GDM1 (cell line): ENCODE measurements at regions not wholly inside any gene's neighbourhood (a gene's known extent, or its start where the extent isn't known, plus 50 kb on each side); places are given as distances from the start of the nearest gene placed in this dataset.

Experiments used
- DNase-seq: peaks from one replicate; lab custom pipeline; 2025; lab: John Stamatoyannopoulos, UW

GRCh38 chr13:62040806-62041205, 625.2 kb upstream of the PCDH20 start:
- no peak for DNase-seq

DNA sequence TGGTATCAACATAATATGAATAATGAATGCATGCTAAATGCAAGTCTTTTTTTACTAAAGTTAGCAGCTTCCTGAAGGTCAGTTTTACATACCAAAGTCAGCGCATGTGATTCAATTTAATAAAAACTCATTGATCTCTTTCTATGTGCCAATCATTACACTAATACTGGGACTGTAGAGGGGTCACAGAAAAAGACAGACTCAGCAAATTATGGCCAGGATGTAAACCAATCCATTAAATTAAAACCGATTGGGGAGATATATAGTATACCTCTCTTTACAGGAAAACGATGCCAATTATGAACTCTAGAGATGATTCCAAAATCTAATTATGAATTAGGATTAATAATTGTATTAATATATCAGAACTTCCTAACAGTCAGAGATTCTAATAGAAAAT, 624.4 kb upstream of the PCDH20 start:
- DNase-seq = no peak

DNA sequence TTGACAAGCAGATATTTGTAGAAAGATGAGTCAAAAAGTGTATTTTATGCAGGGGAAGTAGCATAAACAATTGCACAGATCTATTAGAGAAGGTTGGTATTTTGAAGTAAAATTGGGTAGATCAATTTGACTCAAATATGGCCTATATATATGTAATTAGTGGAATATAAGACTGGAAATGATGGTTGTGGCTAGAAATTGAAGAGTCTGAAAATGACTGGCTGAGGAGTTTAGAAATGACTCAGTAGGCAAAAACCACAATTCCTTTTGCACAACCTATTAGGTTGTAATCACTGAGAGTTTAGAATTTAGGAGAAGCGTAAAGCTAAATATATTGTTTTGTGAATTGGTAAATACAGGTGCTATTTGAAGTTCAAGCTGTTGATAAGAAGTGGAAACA, 622.6 kb upstream of the PCDH20 start:
- DNase-seq = no peak

DNA sequence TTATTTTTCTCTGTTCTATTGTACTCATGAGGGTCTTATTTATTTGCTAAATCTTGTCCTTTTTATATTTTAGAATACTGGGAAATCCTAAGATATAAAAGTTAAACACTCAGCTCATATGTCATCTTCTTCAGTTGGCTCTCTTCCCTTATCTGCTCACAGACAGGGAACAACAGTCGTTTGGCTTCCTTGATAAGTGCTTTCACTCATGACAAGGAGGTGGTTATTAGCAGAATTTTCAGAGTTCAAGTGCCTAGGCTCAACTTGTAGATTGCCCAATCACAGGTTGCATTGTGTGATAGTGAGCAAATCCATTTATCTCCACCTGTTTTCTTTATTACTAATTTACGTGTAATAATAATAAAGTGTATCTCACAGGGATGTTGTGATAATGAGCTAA, 620.3 kb upstream of the PCDH20 start:
- DNase-seq = no peak

- DNase-seq = no peak
These were observed 618.3 kb upstream of the PCDH20 start for GRCh38 chr13:62033934-62034333.

DNA sequence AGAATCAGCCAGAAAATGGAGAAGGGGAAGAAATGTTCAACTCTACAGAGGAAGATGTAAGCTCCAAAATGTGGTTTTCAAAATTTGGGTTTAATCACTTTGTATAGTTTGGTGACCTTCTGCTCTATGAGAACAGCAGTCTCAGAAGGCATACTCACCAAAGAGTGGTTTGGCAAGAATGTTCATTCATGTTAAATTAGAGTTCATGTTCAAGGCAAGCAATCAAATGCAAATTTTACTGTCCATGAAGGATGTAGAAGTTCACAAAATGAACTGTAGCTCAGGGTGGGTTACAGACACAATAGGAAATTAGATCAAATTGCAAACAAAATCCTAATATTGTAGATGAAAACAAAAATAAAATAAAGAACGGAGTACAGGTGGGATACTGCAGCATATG, 606.7 kb upstream of the PCDH20 start:
- no peak for DNase-seq

DNA sequence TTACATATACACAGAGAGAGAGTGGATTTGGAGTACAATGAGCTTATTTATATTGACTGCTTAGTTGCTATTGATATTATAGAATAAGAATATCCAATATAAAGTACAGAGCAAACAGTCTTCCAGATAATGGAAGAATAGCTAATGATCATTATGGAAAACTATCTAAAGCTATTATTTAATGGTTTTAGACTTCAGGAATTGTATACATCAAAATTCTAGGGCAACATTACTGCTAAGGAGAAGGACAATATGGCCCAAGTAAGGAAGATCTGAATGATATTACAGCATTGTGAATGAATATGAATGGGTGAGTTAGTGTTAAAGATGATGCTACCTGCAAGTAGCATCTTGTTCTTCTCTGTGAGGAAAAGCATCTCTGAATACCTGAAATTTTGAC, 604.2 kb upstream of the PCDH20 start:
- DNase-seq = no peak

DNA sequence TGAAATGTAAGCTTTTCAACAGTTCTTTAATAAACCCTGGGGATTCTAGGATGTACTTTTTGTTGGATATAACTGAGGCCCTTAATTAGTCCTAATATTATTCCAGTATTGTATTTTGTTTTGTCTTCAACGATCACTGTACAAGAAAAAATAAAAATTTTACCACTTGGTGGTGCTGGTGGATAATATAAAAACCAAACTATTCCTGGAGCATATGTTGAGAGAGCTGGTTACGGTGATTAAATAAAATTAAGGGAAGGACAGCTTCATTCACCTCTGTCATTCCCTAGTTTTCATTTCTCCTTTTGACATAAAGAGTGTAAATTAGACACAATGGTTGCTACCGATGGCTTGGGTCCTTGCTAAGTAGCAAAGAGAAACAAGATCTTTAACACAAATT, 598.6 kb upstream of the PCDH20 start:
- DNase-seq = no peak

DNA sequence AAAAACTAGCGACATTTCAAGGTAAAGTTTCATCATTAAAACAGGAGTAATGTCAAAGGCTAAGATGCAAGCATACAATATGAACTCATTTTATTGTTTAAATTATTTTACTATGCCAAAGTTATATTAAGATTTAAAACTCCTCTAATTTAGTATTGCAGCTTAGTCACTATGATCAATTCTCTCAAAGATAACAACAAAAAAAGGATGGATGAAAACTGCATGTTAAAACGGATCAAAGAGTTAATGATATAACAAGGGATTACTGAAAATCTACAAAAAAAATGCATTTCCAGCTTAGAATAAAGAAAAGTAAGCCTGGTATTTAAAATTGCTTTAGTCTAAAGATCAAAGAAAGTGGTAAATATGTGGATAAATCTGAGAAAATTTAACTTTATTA, 587.8 kb upstream of the PCDH20 start:
- no peak for DNase-seq

- DNase-seq = no peak
These were observed 578.5 kb upstream of the PCDH20 start for GRCh38 chr13:61994174-61994573.

DNA sequence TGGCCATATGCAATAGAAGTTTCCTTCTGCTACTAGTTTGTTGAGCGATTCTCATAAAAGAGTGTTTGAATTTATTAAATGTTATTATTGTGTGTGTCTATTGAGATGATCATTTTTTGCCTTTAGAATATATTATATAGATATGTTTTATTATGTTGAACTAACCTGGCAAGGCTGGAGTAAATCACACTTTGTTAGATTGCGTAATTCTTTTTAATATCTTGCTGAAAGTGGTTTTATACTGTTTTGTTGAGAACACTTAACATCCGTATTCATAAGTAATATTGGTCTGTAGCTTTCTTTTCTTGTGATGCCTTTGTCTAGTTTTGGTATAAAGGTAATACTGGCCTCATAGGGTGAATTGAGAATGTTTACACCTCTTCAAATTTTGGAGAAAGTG, 574.3 kb upstream of the PCDH20 start:
- no peak for DNase-seq

DNA sequence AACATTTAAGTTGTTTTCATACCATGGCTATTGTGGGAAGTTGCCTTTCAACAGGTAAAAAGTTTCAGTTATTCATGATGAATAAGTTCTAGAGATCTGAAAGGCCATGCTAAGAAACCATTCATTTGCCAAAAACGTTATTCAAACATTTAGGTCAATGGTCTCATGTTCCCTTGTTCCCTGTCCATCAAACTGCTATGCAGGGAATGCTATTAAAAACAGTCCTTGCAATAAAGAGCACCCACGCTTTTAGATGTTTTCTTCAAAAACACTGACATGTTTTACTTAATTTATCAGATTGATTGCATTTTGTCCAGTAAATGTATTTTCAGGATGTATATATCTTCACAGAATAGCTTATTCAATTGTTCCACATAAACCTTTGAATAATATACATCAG, 573.2 kb upstream of the PCDH20 start:
- DNase-seq = no peak

- no peak for DNase-seq
These were observed 559.4 kb upstream of the PCDH20 start for GRCh38 chr13:61975001-61975400.

DNA sequence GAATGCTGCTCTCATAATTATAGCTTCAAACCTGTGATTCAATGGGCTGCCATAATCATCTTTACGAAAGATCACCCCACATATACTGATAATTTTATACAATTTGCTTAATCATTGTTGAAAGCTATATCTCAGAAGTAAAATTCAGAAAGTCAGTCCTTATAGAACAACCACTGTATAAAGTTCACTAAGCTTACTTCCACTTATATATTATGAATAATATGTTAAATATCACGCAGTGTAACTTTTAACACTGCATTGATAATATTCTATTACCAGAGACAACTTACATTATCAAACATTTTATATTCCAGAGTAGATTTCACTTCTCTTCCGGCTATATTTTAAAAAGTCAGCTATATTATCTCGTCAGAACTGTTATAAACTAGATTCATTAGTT, 550.1 kb upstream of the PCDH20 start:
- DNase-seq = no peak

DNA sequence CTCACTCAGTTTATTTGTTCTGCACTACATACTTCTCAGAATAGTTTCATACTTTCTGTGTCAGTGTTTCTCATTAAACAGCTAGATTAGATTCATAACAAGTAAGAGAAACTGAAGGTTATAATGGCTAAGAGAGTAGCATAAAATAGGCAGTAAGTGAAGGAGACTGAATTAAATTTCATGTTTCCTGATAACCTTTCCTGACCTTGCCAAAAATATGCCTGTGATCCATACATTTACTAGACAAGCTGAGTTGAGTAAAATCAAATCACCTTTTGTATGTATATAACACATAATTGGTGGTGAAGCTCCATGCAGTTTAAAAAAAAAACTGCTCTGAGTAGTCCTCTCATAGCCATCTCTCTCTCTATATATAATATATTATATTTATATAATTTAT, 545.3 kb upstream of the PCDH20 start:
- DNase-seq = no peak

GRCh38 chr13:61954092-61954491, 538.4 kb upstream of the PCDH20 start:
- no peak for DNase-seq

DNA sequence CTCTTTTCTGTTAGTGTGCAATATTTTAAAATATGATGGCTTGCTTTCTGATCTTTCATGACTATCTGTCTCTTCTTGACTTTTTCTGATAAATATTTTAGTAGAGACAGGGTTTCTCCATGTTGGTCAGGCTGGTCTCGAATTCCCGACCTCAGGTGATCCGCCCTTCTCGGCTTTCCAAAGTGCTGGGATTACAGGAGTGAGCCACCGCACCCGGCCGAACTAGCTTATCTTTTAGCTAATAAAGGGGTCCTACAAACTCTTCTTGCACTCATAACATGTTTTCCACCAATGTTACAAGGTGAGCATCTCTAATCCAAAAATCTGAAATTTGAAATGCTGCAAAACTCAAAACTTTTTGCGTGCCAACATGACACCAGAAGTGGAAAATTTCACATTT, 535.2 kb upstream of the PCDH20 start:
- no peak for DNase-seq

DNA sequence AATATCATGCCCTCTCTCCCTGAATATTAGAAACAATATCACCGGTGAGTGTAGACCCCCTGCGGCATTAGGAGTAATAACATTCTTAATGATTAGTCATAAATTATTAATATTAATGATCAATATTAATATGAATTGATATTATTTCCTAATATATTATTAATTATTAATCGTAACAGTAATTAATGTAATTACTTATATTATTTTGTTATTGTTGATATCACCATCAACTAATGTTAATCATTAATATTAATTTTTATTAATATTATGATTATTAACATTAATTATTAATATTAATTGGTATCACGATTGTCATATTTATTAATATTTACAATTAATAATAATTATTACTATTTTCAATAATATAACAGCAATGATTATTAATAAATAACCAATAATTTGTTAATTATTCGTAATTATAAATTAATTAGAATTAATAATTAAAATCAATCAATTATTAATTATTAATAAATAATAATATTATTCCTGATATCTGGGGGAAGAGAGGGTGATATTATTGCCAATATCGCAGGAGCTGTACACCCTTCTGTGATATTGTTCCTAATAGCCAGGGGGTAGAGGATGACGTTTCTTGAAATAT, 528.8 kb upstream of the PCDH20 start:
- no peak for DNase-seq

- DNase-seq = no peak
These were observed 520.1 kb upstream of the PCDH20 start for GRCh38 chr13:61935710-61936109.

- no peak for DNase-seq
These were observed 512.0 kb upstream of the PCDH20 start for GRCh38 chr13:61927648-61928047.

DNA sequence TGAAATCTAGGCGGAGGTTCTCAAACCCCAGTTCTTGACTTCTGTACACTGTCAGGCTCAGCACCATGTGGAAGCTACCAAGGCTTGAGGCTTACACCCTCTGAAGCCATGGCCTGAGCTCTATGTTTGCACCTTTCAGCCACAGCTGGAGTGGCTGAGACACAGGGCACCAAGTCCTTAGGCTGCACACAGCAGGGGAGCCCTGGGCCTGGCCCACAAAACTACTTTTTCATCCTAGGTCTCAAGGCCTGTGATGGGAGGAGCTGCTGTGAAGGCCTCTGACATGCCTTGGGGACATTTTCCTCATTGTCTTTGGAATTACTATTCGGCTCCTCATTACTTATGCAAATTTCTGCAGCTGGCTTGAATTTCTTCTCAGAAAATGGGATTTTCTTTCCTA, 503.2 kb upstream of the PCDH20 start:
- DNase-seq = no peak

GRCh38 chr13:61916483-61916882, 500.8 kb upstream of the PCDH20 start:
- no peak for DNase-seq

GRCh38 chr13:61913183-61913582, 497.5 kb upstream of the PCDH20 start:
- DNase-seq = no peak

DNA sequence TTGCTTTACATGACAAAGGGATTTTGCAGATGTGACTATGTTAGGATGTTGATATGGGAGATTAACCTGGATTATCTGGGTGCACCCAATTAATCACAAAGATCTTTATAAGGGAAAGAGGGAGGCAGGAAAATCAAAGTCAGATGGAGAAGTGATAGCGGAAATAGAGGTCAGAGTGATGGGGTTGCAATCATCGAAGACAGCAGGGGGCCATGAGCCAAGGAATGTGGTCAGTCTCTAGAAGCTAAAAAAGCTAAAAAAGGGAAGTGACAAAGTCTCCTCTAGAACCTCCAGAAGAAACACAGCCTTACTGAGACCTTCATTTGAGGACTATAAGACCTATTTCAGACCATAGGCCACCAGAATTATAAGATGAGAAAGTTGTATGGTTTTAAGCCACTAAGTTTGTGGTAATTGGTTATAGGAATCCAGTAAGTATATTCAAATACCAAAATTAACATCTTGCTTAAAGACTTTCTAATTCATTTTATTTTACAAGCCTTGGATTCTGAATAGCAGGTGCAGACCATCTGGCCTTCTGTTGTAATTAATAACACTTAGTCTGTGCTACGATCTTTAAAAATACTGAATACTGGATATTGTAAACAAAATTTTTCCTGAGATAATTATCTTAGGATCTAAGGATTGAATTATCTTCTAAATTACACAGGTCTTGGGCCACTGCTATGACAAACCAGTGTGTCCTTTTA, 493.4 kb upstream of the PCDH20 start:
- no peak for DNase-seq
